Fibroblast of mammary gland (primary cell): ENCODE measurements at regions not wholly inside any gene's neighbourhood (a gene's known extent, or its start where the extent isn't known, plus 50 kb on each side); places are given as distances from the start of the nearest gene placed in this dataset.

Experiments used
- DNase-seq: peaks from one replicate; pipeline ENCODE4 v3.0.0-alpha.2; 2010; ENCODE audit warnings: low read depth
- H3K4me3 ChIP-seq: 2 replicates; pipeline ENCODE4 v1.5.1; 2011; ENCODE audit warnings: low read depth, mild to moderate bottlenecking, low read length, moderate library complexity; ENCODE audit not compliant: control insufficient read depth
- CTCF ChIP-seq: conservative IDR thresholded peaks from 2 replicates; pipeline ENCODE4 v1.5.1; 2011; ENCODE audit warnings: low read depth, low read length, inconsistent platforms; ENCODE audit not compliant: control insufficient read depth, insufficient read depth

- no peak for TF ChIP-seq CTCF
- H3K4me3 ChIP-seq: no peak overlapping the region
- no peak for DNase-seq
Measured at GRCh38 chr20:48463096-48463720, 364.6 kb downstream of the PREX1 start.

GRCh38 chr20:48461735-48462119 lies 366.1 kb downstream of the PREX1 start:
- H3K4me3 ChIP-seq: no peak overlapping the region
- TF ChIP-seq CTCF: no peak
- DNase-seq: no peak

GRCh38 chr20:48461091-48461734 lies 366.6 kb downstream of the PREX1 start:
- H3K4me3 ChIP-seq: no peak overlapping the region
- DNase-seq: no peak
- no peak for TF ChIP-seq CTCF

GRCh38 chr20:48460681-48461080 lies 367.1 kb downstream of the PREX1 start:
- TF ChIP-seq CTCF: no peak
- DNase-seq: no peak
- H3K4me3 ChIP-seq: no peak overlapping the region

- no peak for TF ChIP-seq CTCF
- DNase-seq: no peak
- H3K4me3 ChIP-seq: no peak overlapping the region
Measured at GRCh38 chr20:48459722-48460395, 367.9 kb downstream of the PREX1 start.

GRCh38 chr20:48458601-48459385 lies 369.0 kb downstream of the PREX1 start:
- TF ChIP-seq CTCF: no peak
- no peak overlapping the region for H3K4me3 ChIP-seq
- no peak for DNase-seq
